VCaP (cell line): ENCODE measurements at regions not wholly inside any gene's neighbourhood (a gene's known extent, or its start where the extent isn't known, plus 50 kb on each side); places are given as distances from the start of the nearest gene placed in this dataset.
A peak's percentile ranks its signal among the peaks of the same experiment; 100 is the strongest.
"Not testable (repeated sequence)": the region's sequence is repeated elsewhere in the genome, so short reads cannot be mapped to it uniquely, and the experiment has no call there.

ENCODE experiments used
- H3K27ac ChIP-seq: fragments of 450-650 bp; 2 replicates; pipeline ENCODE4 v1.5.1; 2017
- CTCF ChIP-seq: fragments of 450-650 bp; conservative IDR thresholded peaks from 2 replicates; pipeline ENCODE4 v1.5.1; 2017; ENCODE audit warnings: mild to moderate bottlenecking, moderate library complexity

GRCh38 chr4:147246096-147246495 lies 234.8 kb upstream of the EDNRA start:
- H3K27ac ChIP-seq: no peak overlapping the region
- no peak for TF ChIP-seq CTCF

- H3K27ac ChIP-seq: not testable (repeated sequence)
Measured at GRCh38 chr4:147246528-147246927, 234.4 kb upstream of the EDNRA start.

GRCh38 chr4:147247579-147247978 lies 233.3 kb upstream of the EDNRA start:
- no peak for TF ChIP-seq CTCF
- peak overlapping the region; percentile 5; the same call in 1 of the 2 replicates for H3K27ac ChIP-seq

GRCh38 chr4:147250062-147250461 lies 230.8 kb upstream of the EDNRA start:
- H3K27ac ChIP-seq: no peak overlapping the region
- TF ChIP-seq CTCF: no peak

GRCh38 chr4:147255268-147255667 lies 225.6 kb upstream of the EDNRA start:
- H3K27ac ChIP-seq: not testable (repeated sequence)

- H3K27ac ChIP-seq: not testable (repeated sequence)
Measured at GRCh38 chr4:147259271-147259670, 221.6 kb upstream of the EDNRA start.

GRCh38 chr4:147284256-147284835 lies 196.6 kb upstream of the EDNRA start:
- H3K27ac ChIP-seq: no peak overlapping the region
- TF ChIP-seq CTCF: no peak

GRCh38 chr4:147284935-147285334 lies 196.0 kb upstream of the EDNRA start:
- H3K27ac ChIP-seq: no peak overlapping the region
- TF ChIP-seq CTCF: no peak

GRCh38 chr4:147285751-147286150 lies 195.1 kb upstream of the EDNRA start:
- TF ChIP-seq CTCF: no peak
- no peak overlapping the region for H3K27ac ChIP-seq
